ENCODE measurements at regions not wholly inside any gene's neighbourhood (a gene's known extent, or its start where the extent isn't known, plus 50 kb on each side); places are given as distances from the start of the nearest gene placed in this dataset.

GRCh38 chr14:82420871-82421270 lies 887.2 kb upstream of the SEL1L start:
- no peak for TF ChIP-seq SIN3A (IDR thresholded peaks at IDR 0.05; ENCODE audit: borderline replicate concordance, insufficient read depth, low read length)
- TF ChIP-seq POLR2AphosphoS5 (IDR thresholded peaks at IDR 0.05; ENCODE audit: low read depth, low read length), result no peak
- no peak for TF ChIP-seq FOXP2 (optimal IDR thresholded peaks at IDR 0.05; ENCODE audit: borderline replicate concordance, extremely low read depth, extremely low read length, insufficient read depth)
- no peak for TF ChIP-seq TAF1 (IDR thresholded peaks at IDR 0.05; ENCODE audit: borderline replicate concordance, insufficient read depth, low read length)
- TF ChIP-seq REST (IDR thresholded peaks at IDR 0.05; ENCODE audit: insufficient read depth in 1 of 2, low read depth in 2 of 2, low read length in 2 of 2), result no peak

GRCh38 chr14:82421286-82421685 lies 887.6 kb upstream of the SEL1L start:
- TF ChIP-seq POLR2AphosphoS5 (IDR thresholded peaks at IDR 0.05; ENCODE audit: low read depth, low read length) (no peak), SIN3A (IDR thresholded peaks at IDR 0.05; ENCODE audit: borderline replicate concordance, insufficient read depth, low read length) (no peak), FOXP2 (optimal IDR thresholded peaks at IDR 0.05; ENCODE audit: borderline replicate concordance, extremely low read depth, extremely low read length, insufficient read depth) (no peak), TAF1 (IDR thresholded peaks at IDR 0.05; ENCODE audit: borderline replicate concordance, insufficient read depth, low read length) (no peak), REST (IDR thresholded peaks at IDR 0.05; ENCODE audit: insufficient read depth in 1 of 2, low read depth in 2 of 2, low read length in 2 of 2) (no peak)

- TF ChIP-seq POLR2AphosphoS5 (IDR thresholded peaks at IDR 0.05; ENCODE audit: low read depth, low read length) (no peak), SIN3A (IDR thresholded peaks at IDR 0.05; ENCODE audit: borderline replicate concordance, insufficient read depth, low read length) (no peak), REST (IDR thresholded peaks at IDR 0.05; ENCODE audit: insufficient read depth in 1 of 2, low read depth in 2 of 2, low read length in 2 of 2) (no peak), FOXP2 (optimal IDR thresholded peaks at IDR 0.05; ENCODE audit: borderline replicate concordance, extremely low read depth, extremely low read length, insufficient read depth) (no peak), TAF1 (IDR thresholded peaks at IDR 0.05; ENCODE audit: borderline replicate concordance, insufficient read depth, low read length) (no peak)
Measured at GRCh38 chr14:82422230-82422629, 888.6 kb upstream of the SEL1L start.

GRCh38 chr14:82425261-82425660 lies 891.6 kb upstream of the SEL1L start:
- TF ChIP-seq REST (IDR thresholded peaks at IDR 0.05; ENCODE audit: insufficient read depth in 1 of 2, low read depth in 2 of 2, low read length in 2 of 2) (no peak), TAF1 (IDR thresholded peaks at IDR 0.05; ENCODE audit: borderline replicate concordance, insufficient read depth, low read length) (no peak), FOXP2 (optimal IDR thresholded peaks at IDR 0.05; ENCODE audit: borderline replicate concordance, extremely low read depth, extremely low read length, insufficient read depth) (no peak), SIN3A (IDR thresholded peaks at IDR 0.05; ENCODE audit: borderline replicate concordance, insufficient read depth, low read length) (no peak), POLR2AphosphoS5 (IDR thresholded peaks at IDR 0.05; ENCODE audit: low read depth, low read length) (no peak)

- TF ChIP-seq POLR2AphosphoS5 (IDR thresholded peaks at IDR 0.05; ENCODE audit: low read depth, low read length) (no peak), SIN3A (IDR thresholded peaks at IDR 0.05; ENCODE audit: borderline replicate concordance, insufficient read depth, low read length) (no peak), FOXP2 (optimal IDR thresholded peaks at IDR 0.05; ENCODE audit: borderline replicate concordance, extremely low read depth, extremely low read length, insufficient read depth) (no peak), TAF1 (IDR thresholded peaks at IDR 0.05; ENCODE audit: borderline replicate concordance, insufficient read depth, low read length) (no peak), REST (IDR thresholded peaks at IDR 0.05; ENCODE audit: insufficient read depth in 1 of 2, low read depth in 2 of 2, low read length in 2 of 2) (no peak)
Measured at GRCh38 chr14:82431031-82431430, 897.4 kb upstream of the SEL1L start.
